Stimulated activated CD4-positive, alpha-beta T cell treated with anti-CD3 and anti-CD28 coated beads, Interleukin-4, amount 100 ng/mL, for 48 hours (primary cell): ENCODE measurements at regions not wholly inside any gene's neighbourhood (a gene's known extent, or its start where the extent isn't known, plus 50 kb on each side); places are given as distances from the start of the nearest gene placed in this dataset.

ENCODE experiments used
- DNase-seq, 2 donors: peaks; one replicate each; pipeline ENCODE4 v3.0.0-alpha.2; 2020; ENCODE audit warnings: low read depth in 2 of 2

DNA sequence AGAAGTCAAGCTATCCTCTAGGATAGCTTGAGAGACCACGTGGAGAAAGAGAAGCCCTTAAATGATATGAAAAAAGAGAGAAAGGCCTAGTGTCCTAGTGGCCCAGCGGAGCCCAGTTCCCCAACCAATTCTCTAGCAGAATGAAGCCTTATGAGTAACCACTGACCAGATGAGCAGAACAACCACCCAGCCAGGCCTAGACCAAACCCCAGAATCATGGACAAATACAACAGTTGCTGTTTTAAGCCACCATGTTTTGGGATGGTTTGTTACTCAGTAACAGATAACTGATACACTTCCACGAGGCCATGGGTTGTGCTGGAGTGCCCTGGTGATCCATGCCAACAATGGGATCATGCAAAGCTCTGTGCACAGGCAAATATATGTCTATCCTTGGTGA lies 377.1 kb downstream of the SOX9 start:
- DNase-seq = no peak

DNA sequence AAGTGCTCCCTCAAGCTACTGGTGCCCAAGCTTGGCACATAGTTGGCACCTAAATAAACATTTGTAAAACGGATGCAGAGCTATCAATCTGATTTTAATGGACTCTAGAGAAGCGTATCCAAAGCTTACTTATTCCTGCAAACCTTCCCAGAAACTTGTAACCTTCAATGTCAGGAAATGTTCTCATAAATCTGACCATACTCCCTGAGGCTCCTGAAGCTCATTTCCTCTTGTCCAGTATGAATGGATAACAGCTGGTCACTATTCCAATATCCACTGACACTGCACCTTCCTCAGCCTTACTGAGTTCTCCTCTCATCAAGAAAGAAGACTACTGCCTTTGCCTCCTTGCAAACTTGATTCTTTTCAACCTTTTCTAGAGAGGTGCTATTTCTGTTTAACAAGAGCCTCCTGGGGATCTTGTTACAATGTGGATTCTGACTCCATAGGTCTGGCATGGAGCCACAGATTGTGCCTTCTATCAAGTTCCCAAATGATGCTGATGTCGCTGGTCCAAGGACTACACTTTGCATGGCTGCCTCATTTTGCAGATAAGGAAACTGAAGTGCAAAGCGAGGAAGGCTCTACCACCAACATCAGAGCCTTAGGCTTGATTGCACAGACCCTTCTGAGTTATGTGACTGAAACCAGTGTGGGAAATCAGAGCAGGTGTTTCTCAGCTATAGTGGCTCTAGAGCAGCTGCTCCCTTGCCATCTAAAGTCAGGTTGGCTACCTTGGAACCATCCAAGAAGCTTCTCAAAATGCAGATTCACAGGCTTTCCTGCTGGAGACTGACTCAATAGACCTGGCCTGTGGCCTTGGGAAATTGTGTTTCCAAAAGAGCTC lies 377.8 kb downstream of the SOX9 start:
- DNase-seq = no peak

DNA sequence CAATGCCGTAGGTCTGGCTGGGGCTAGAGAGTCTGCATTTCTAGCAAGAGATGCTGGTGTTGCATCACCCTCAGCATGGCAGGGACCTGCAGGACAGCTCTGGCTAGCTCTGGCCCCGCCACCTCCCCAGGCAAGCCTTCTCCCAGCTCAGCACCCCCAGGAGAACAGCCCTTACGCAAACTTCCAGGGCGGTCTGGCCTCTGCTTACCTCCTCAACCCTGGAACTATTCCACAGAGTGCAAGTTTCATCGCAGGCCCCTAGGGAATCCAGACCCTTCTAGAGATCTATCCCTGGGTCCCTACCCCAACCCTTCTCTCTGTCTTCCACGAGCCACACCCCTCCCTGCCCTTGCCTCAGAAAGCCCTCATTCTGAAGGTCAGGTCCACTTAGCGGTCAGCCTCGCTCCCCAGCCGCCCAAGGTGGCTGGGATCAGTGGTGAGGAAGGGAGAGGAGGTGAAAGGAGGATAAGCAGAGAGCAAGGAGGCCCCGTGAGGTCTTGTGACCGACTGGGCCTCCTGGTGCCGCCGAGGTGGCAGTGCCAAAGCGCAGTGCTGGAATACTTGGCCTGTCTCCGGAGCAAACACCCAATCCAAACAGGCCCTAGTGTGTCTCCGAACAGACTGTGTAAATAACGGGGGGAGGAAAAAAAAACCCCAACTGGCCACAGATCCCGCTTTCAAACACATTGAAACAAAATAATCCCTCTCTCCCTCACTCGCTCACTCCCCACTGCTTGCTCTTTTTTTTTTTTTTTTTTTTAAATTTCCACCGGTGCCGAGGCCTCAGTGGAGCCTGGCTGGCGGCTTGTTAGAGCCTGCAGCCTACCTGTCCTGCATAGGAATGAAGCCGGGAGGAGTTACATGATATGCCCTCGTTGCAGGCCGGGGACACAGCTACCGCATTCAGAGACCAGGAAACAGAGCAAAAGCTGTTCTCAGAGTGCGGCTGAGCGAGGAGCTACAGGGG lies 380.9 kb downstream of the SOX9 start:
- no peak for DNase-seq

DNA sequence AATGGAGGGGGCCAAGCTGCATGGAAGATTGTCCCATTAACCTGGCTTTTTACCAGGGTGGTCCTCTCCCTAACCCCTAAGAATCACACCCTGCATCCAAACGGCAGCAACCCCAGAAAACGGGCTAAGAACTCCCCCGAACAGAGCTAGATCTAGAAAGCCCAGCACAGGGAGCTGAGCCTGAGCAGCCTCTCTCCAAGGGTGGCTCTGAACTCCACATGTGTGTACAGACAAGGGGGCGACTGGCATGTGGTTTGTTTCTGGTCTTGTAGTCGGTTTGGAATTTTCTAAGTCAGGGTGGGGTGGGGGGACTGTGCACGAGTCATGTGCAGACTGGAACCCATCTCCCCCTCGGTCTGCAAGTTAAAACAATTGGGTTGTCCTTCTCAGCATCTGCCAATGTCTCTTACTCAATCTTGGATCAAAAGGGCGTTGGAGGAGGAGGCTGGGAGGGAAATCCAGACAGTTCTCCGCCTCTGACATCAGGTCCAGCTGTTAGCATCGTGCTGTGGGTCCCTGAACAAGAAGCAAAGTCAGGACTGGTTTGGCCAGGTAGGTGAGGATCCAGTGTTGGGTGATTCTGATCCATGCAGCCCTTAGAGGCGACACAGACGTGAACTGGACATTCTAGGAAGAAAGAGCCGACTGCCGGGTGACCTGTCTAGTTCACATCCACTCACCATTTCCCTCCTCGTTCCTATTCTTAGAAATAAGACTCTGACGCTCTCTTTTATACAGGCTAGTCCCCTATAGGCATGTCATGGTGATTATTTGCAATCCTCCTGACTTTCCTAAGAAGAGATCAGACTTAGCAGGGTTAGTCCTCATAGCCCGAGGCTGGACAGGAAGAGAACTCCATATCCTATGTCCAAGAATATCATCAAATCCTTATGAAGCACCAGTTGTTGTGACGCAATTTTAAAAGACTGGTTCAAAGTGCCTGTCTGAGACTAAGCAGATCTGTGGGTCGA lies 381.8 kb downstream of the SOX9 start:
- no peak for DNase-seq

DNA sequence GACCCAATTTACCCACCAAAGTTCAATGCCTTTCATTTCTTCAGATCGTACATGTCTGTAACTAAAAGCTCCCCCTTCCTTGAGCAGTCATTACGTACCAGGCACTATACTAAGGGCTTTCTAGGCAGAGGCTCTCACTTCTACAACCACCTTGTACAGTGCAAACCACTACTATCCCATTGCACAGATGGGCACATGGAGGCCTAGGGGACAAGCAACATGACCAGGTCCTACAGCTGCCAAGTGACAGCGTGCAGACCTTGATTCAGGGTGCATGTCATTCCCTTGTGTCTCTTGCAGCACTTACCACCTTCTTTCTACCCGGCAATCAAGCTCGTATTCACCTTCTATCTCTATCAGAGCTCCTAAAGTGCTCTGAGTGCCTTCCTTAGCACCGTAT lies 382.7 kb downstream of the SOX9 start:
- DNase-seq = no peak

DNA sequence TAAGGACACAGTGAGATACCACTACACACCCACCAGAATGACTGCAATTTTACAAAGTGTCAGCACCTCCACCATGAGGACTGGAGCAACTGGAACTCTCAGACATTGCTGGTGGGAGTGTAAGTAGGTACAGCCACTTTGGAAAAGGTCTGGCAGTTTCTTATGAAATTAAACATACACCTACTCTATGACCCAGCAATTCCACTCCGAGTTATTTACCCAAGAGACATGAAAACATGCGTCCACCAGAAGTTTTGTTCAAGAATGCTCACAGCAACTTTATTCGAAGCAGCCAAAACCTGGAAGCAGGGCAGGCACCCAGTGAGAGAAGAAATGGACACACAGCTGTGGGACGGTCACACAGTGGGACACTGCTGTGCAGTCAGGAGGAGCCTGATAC lies 384.0 kb downstream of the SOX9 start:
- no peak for DNase-seq

DNA sequence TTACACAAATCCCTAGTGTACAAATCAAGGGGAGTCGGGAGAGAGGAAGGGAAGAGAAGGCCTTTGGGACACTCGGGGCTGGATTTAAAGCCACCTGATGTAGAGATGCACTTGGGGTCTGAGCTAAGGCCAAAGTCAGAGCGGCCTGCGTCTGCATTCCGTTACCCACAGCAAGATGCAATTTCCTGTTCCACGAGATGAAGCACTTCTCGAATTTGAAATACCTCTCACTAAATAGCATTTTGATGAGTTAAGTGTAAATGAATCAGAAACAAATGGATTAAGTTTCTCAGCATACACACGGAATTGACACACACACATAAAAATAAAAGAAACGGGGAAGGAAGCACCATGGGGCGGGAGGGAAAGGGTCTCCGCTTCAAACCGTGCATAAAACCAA lies 386.0 kb downstream of the SOX9 start:
- DNase-seq = no peak

DNA sequence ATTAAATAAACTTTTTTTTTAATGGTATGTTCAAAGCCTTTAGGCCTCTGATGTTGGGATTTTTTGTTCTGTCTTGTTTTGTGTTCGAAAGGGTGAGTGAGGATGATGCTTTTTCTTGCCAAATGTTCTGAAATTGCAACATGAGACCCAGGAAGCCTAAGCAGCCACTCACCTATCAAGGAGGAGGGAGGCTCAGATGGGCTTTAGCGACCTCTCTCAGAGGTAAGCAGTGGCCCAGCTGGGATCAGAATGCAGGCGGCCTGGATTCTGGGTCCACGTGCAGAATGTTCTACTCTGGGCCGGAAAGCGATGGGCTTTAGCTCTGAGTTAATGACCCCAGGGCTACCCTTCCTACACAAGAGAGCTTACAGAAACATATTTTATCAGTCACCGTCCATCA lies 386.6 kb downstream of the SOX9 start:
- no peak for DNase-seq

DNA sequence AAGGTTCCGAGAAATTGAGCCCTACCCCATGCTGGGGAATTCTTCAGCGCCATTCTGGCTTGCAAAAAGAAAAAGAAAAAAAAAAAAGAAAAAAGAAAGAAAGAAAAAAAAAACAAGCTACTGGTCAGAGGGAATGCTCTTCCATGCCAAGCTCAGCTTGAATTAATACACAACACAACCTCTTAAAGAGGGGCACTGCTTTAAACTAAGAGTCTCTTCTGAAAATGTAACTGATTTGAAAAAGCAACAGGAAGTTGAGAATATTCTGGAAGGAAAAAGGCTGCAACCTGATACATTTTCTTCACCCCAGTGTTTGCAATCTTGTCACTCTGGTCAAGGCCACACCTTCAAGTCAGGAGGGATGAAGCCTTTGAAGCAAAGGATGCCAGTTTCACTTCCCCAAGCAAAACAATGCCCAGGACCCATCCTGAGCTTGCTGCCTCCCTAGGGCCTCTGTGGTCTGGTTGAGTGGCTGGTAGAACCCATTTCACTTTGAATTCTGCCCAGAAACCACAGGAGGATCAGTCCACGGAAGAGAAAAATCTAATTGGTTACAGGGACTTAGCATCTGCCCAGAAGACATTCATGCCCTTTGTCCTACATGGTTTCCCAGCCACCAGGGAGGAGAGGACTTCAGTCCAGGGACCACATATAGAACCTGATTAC lies 389.7 kb downstream of the SOX9 start:
- DNase-seq = no peak

DNA sequence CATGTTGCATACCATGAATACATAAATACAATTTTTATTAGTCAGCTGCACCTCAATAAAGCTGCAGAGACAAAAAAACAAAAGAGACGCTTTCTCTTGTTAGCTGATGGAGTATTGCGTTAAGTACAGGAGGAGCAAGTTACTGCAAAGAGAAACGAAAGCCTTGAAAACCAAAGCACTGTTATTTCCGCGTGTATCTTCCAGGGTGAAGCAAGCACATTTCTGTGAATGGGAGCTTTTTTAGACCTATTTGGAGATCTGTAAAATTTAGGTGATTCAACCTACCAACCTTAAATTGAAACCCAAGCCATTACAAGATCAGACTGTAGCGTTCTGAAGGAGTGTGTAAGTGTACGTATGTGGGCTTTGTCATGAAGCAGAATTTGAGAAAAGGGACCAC lies 390.4 kb downstream of the SOX9 start:
- no peak for DNase-seq

DNA sequence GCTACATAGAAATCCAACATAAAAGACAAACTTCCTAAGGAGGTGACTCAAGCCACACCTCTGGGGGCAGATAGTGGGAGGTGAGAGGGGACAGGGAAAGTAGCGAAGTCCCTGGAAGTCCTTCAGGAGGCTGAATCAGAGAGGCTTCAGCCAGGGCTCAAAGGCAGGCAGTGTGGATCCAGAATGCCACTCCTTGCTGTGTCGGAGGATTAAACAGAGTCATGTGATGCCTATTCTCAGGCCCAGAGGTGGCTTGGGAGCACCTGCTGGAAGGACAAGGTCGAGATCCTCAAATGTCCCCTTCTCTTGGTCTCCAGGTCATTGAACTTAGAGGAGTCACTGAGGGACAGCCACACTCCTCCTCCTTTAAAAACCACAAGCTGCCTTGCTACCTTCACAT lies 391.1 kb downstream of the SOX9 start:
- DNase-seq = no peak

DNA sequence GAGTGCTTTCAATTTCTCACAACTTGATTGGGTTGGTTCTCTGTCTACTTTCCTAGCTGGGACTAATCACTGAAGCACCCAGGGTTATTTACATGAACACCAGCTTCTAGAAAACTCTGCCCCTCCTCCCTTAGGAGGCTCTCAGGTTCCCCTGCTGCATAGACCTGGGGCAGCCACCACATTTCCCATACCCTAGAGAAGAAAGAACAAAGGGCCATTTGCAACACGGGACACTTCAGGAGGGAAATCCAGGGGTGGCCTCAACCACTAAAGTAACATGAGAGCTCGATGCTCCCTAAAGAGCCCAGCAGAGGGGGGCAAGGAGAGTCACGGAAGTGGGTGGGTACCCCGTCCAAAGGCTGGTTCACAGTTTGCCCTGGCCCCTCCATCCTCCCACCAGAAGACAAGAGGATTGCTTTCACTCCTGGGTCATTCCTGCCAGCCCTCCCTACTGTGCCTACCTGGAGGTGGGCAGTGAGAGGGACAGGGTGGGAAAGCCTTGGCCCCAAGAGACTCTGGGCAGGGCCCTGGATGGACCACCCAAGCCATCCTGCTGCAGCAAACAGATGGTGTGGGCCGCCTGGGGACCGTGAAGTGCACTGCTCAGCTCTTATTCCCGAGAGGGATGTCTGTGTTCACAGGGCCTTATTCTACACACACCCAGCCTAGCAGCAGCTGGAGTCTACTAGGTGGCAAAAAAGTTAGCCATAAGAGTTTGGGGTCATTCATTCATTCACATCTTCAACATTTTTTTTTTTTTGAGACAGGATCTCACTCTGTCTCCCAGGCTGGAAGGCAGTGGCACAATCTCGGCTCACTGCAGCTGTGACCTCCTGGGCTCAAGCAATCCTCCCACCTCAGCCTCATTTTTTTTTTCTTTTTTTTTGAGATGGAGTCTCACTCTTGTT lies 392.1 kb downstream of the SOX9 start:
- DNase-seq = no peak

DNA sequence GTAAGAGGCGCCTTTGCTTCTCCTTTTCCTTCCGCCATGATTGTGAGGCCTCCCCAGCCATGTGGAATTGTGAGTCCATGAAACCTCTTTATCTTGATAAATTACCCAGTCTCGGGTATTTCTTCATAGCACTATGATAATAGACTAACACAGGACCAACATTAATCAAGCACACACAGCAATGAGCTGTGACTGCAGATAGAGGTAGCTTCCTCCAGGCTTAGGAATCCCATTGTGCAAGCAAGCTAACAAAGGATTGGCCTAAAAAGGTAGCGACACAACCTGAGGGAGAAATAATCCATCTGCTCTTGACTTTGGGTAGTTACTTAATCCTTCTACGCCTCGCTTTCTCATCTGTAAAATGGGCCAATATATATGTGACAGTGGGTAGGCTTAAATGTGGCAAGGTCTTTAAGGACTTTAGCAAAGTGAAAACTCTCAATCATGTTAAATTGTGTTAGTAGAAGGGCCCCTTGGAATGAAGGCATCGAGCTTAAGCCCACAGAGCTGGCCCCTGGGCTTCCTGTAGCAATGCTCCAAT lies 393.6 kb downstream of the SOX9 start:
- no peak for DNase-seq

DNA sequence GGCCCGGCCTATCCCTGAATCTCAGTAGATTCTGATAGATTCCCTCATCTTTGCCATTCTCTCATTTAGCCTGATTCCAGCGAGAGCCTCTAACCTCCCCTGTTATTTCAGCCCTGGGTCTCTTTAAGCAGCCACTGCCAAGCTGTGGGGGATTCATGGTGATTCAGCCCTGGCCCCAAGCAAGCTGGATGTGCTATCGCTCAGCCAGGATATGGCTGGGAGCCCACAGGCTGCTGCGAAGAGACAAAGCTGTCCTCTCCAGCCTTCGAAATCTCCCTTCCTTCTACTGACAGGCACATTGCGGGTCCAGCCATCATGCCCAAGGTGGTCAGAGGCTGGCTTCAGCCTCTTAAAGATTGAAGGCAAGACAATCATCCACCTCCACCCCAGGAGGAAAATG lies 394.1 kb downstream of the SOX9 start:
- DNase-seq = no peak

DNA sequence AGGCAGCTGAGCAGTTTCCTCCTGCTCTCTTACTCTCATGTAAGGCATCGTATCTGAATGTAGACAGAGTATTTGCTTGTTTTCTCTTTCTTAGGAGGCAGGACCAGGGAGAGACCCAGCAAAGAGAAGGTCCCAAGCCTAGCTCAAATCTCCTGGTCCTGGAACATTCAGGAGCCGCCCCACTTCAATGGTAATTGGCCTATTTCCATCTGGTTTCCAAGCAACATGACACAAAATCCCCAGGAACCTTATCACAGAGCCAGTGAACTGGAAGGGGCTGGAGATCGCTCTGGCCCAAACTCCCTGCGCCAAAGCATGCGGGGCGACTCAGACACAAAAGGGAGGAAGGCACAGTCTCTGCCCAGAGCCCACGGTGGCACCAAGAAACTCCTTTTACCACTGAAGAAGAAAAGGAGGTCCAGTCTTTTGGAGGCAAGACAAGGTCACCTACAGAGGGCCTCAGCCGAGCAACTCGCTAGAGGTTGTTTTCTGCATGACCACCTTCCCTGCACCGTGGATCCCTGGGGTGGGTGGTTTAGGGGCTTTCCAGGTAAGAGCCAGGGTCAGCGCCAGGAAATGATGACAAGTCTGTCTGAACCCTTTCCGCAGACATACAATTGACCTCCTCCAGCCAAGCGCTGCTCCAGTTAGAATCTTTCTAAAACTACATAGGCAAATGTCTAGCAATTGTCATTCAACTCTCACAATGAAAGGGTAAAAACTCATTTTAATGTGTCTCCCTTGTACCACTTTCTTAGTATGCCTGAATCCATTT lies 394.7 kb downstream of the SOX9 start:
- no peak for DNase-seq

DNA sequence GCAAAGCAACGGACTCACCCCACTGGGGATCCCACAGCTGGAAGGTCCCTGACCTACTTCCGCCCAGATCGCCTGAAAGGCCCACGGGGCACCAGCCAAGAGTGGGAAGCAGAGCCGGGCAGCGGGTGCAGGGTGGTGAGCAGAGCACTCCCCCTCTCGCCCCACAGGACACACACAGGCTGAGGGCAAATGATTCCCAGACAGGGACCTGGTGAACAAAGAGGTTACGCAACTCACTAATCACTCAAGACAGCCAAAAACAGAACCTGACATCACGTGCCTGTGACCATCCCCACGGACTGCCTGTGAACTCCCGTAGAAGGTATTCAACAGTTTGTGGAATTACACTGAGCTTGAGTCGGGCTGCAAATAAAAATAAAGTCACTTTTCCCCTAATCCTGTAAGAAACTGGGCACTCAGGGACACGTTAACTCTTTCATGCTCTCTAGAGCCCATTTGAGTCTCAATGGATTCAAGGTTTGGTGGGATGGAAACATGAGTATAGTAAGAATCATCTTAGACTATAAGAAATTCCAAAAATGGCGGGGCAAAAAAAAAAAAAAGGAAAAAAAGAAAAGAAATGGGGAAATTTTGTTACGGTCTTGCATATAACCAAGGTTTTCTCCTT lies 396.1 kb downstream of the SOX9 start:
- no peak for DNase-seq

DNA sequence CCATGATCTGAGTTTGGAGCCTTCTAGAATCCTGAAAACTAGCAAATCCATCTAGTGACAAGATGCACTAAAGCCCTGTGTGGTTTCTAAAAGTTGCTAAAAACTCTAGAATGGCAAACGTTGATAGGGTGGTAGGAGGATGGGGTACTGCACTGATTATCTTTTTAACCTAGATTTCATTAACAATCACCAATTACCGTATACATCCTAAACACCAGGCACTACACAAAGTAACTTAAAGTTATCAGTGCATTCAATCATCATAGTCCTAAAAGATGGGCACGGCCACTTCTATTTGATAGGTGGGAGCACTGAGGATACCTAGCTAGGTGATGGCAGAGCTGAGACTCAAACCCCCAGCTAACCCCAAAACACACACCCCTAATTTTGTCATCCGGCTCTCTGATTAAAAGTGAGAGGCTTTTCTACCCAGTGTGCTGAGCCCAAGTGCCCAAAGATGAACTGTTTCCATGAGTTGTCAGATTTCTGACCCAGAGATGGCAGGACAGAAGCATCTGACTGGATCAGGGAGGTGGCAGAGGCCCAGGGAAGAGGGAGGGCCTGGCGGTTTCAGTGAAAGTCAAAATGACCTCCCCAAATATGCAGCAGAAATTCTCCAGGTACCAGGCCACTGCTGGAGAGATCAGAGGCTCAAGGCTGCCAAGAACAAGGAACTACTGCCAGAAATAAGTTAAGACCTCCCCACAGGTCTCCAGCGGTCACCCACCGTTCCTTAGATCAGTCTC lies 396.8 kb downstream of the SOX9 start:
- no peak for DNase-seq
